Chondrocyte (in vitro differentiated cells): ENCODE measurements at regions not wholly inside any gene's neighbourhood (a gene's known extent, or its start where the extent isn't known, plus 50 kb on each side); places are given as distances from the start of the nearest gene placed in this dataset.

Experiments
- DNase-seq: peaks from one replicate; pipeline ENCODE4 v3.0.0; 2021; ENCODE audit warnings: mixed read lengths, low spot score
- H3K27ac Mint-ChIP-seq: one replicate; pipeline ENCODE4 v1.8.0; 2021; ENCODE audit warnings: mild to moderate bottlenecking, moderate library complexity, mixed read lengths; ENCODE audit not compliant: unreplicated experiment
- H3K27me3 Mint-ChIP-seq: 2 replicates; pipeline ENCODE4 v1.8.0; 2021; ENCODE audit warnings: low read depth, mixed read lengths
- H3K36me3 Mint-ChIP-seq: 2 replicates; pipeline ENCODE4 v1.8.0; 2021; ENCODE audit warnings: low read depth, mixed read lengths
- H3K4me1 Mint-ChIP-seq: 2 replicates; pipeline ENCODE4 v1.8.0; 2021; ENCODE audit warnings: low read depth, mild to moderate bottlenecking, mixed read lengths
- H3K4me3 Mint-ChIP-seq: one replicate; pipeline ENCODE4 v1.8.0; 2021; ENCODE audit warnings: mild to moderate bottlenecking, moderate library complexity, mixed read lengths; ENCODE audit not compliant: unreplicated experiment
- H3K9me3 Mint-ChIP-seq: 2 replicates; pipeline ENCODE4 v1.8.0; 2021; ENCODE audit warnings: low read depth, mixed read lengths
- CTCF ChIP-seq: fragments of 200-600 bp; sonication (generic); IDR thresholded peaks from 2 replicates; pipeline ENCODE4 v1.5.0; 2021; ENCODE audit warnings: antibody characterized with exemption, mild to moderate bottlenecking, moderate library complexity

DNA sequence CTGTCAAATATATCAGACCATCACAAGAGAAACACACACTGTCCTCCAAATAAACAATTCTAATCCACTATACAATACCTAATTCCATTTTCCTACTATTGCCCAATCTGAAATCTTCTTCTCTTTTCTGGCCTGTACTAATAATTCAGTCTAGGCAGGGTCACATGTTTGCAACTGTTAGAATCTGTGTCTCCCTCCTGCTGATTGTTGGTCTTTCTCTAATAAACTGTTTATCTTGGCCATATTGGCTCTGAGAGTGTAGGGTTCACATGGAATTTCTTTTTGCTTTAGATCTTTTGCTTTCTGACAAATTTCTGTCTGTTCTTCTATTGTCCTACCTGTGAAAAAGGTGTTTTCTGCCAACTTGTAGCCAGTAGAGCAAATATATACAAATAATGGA, 319.9 kb upstream of the ADAMTS5 start:
- no peak overlapping the region for H3K27ac Mint-ChIP-seq
- H3K36me3 Mint-ChIP-seq, result no peaks in the 10 kb centered on the region
- peaks cover 12% of the 10 kb centered on the region for H3K9me3 Mint-ChIP-seq
- peaks cover 54% of the 10 kb centered on the region for H3K4me1 Mint-ChIP-seq
- DNase-seq, result no peak
- TF ChIP-seq CTCF, result no peak
- no peak overlapping the region for H3K4me3 Mint-ChIP-seq
- no peaks in the 10 kb centered on the region for H3K27me3 Mint-ChIP-seq

DNA sequence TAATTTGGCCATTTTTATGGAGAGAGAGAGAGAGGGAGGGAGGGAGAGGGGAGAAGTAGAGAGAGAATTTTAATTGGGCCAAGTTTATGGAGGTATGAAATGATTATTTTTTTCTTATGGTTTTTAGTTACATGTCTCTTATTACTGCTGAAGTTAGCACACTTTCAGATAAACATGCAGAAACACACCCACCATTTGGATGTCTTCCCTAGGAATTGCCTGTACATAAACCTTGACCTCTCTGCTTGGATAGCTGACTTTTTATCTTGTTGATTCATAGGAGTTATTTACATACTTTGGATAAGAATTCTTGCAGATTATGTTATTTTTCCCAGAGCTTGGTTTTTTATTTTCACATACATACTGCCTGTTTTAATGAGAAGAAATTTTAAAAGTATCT, 310.2 kb upstream of the ADAMTS5 start:
- Mint-ChIP-seq H3K36me3 (no peaks in the 10 kb centered on the region), H3K27ac (no peak overlapping the region), H3K27me3 (no peaks in the 10 kb centered on the region), H3K4me3 (no peak overlapping the region), H3K9me3 (peaks cover 7% of the 10 kb centered on the region), H3K4me1 (peaks cover 26% of the 10 kb centered on the region)
- TF ChIP-seq CTCF, result no peak
- DNase-seq, result no peak

DNA sequence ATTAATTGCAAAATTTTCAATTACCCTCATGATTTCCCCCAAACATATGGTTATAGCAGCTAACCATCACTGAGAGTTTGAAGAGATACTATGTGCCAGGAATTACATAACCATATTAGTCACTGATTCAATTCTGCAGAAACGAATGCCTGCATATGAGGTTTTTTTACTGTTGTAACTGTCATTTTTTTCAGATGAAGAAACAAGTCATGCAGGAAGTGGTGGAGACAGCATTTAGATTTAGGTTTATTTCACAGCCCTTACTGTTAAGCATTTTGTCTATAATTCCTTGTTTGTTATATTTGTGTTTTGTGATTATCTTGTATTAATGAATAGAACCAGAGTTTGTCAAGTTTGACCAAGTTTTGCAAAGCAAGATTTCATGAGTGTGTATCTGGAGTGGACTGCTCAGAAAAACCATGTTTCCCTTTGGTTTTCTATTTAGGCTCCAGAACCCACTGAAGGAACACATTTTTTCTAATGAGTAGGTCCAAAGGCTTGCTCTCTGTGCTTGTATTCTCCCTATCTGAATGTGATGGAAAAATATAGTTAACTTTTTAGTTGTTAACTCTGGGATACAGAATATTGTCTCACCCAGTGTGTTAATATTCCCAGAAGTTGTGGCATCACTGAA, 308.5 kb upstream of the ADAMTS5 start:
- TF ChIP-seq CTCF, result no peak
- Mint-ChIP-seq H3K27ac (peak overlapping the region; percentile 75), H3K4me1 (peaks cover 42% of the 10 kb centered on the region), H3K9me3 (peaks cover 3% of the 10 kb centered on the region), H3K27me3 (no peaks in the 10 kb centered on the region), H3K36me3 (no peaks in the 10 kb centered on the region), H3K4me3 (no peak overlapping the region)
- DNase-seq, result no peak

- Mint-ChIP-seq H3K36me3 (no peaks in the 10 kb centered on the region), H3K4me3 (no peak overlapping the region), H3K9me3 (peaks cover 3% of the 10 kb centered on the region), H3K27ac (no peak overlapping the region), H3K4me1 (peaks cover 35% of the 10 kb centered on the region), H3K27me3 (no peaks in the 10 kb centered on the region)
- DNase-seq, result no peak
- TF ChIP-seq CTCF, result no peak
Measured at GRCh38 chr21:27269644-27270043, 302.8 kb upstream of the ADAMTS5 start.

DNA sequence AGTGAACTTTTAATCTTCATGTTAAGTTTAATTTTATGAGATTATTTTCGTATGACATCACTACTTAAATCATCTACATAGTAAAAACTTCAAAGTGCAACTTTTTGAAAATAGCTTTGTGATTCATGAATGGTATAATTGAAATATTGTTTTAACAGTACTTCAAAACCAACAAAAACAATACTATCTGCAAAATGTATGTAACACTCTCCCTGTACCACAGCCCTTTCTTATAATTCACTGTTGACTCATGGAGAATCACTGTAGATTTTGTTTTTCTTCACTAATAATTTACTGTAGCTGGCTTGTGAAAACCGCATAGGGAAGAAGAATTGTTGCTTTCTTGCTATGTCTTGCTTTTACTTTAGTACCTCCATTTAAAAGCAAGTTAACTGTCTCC, 301.4 kb upstream of the ADAMTS5 start:
- Mint-ChIP-seq H3K36me3 (no peaks in the 10 kb centered on the region), H3K4me1 (peaks cover 35% of the 10 kb centered on the region), H3K27me3 (no peaks in the 10 kb centered on the region), H3K27ac (no peak overlapping the region), H3K9me3 (peaks cover 3% of the 10 kb centered on the region), H3K4me3 (no peak overlapping the region)
- DNase-seq, result no peak
- no peak for TF ChIP-seq CTCF
